Colon (tissue), 2 donors: ENCODE measurements at regions not wholly inside any gene's neighbourhood (a gene's known extent, or its start where the extent isn't known, plus 50 kb on each side); places are given as distances from the start of the nearest gene placed in this dataset.

Experiments
- FAIRE-seq: peaks from 2 replicates; lab custom pipeline; 2012; peaks lifted over from hg19 to GRCh38; lab: Jason Lieb, UNC
- donor health status: control.
- donor health status: control.

- FAIRE-seq: no peak
These were observed 436.5 kb downstream of the SIPA1L2 start for GRCh38 chr1:232193451-232193783.

- no peak for FAIRE-seq
These were observed 437.0 kb downstream of the SIPA1L2 start for GRCh38 chr1:232192781-232193450.

GRCh38 chr1:232191560-232191959 is 438.4 kb downstream of the SIPA1L2 start:
- FAIRE-seq: no peak

- FAIRE-seq: no peak
These were observed 441.6 kb downstream of the SIPA1L2 start for GRCh38 chr1:232188318-232188717.

GRCh38 chr1:232186931-232187330 is 443.0 kb downstream of the SIPA1L2 start:
- no peak for FAIRE-seq

- FAIRE-seq: no peak
These were observed 445.1 kb downstream of the SIPA1L2 start for GRCh38 chr1:232184561-232185530.

- FAIRE-seq: no peak
These were observed 446.1 kb downstream of the SIPA1L2 start for GRCh38 chr1:232183802-232184201.

GRCh38 chr1:232183266-232183800 is 446.6 kb downstream of the SIPA1L2 start:
- FAIRE-seq: no peak

- no peak for FAIRE-seq
These were observed 447.7 kb downstream of the SIPA1L2 start for GRCh38 chr1:232182236-232182635.

- FAIRE-seq: no peak
These were observed 449.2 kb downstream of the SIPA1L2 start for GRCh38 chr1:232180779-232181136.

GRCh38 chr1:232179896-232180778 is 449.8 kb downstream of the SIPA1L2 start:
- FAIRE-seq: no peak

- FAIRE-seq: no peak
These were observed 451.7 kb downstream of the SIPA1L2 start for GRCh38 chr1:232178191-232178590.

GRCh38 chr1:232177438-232177837 is 452.5 kb downstream of the SIPA1L2 start:
- FAIRE-seq: no peak

- no peak for FAIRE-seq
These were observed 453.7 kb downstream of the SIPA1L2 start for GRCh38 chr1:232176222-232176621.

GRCh38 chr1:232174306-232174705 is 455.6 kb downstream of the SIPA1L2 start:
- FAIRE-seq: no peak

- FAIRE-seq: no peak
These were observed 457.4 kb downstream of the SIPA1L2 start for GRCh38 chr1:232172563-232172962.

GRCh38 chr1:232170909-232171308 is 459.0 kb downstream of the SIPA1L2 start:
- no peak for FAIRE-seq

GRCh38 chr1:232169436-232169835 is 460.5 kb downstream of the SIPA1L2 start:
- FAIRE-seq: no peak

- no peak for FAIRE-seq
These were observed 461.4 kb downstream of the SIPA1L2 start for GRCh38 chr1:232168508-232168907.

GRCh38 chr1:232166942-232167341 is 463.0 kb downstream of the SIPA1L2 start:
- no peak for FAIRE-seq

- no peak for FAIRE-seq
These were observed 465.6 kb downstream of the SIPA1L2 start for GRCh38 chr1:232164078-232164963.
